ENCODE measurements at regions not wholly inside any gene's neighbourhood (a gene's known extent, or its start where the extent isn't known, plus 50 kb on each side); places are given as distances from the start of the nearest gene placed in this dataset.

GRCh38 chrX:125744914-125745313 lies 421.2 kb downstream of the DCAF12L2 start:
- ATAC-seq (replicated peaks in 1 of 4) = no peak
- POLR2A ChIA-PET = no interaction called here
- Mint-ChIP-seq H3K27me3 (peaks cover 0 to 7% of the 10 kb centered on the region in 2 donors), H3K4me3 (no peak overlapping the region), H3K4me1 (no peaks in the 10 kb centered on the region), H3K27ac (no peak overlapping the region), H3K9me3 (no peaks in the 10 kb centered on the region), H3K36me3 (no peaks in the 10 kb centered on the region)
- Histone ChIP-seq H3K4me3 (ENCODE audit: control insufficient read depth in 1 of 2, extremely low read depth in 1 of 2, low read length in 1 of 2) (no peak overlapping the region), H3K36me3 (ENCODE audit: control insufficient read depth in 2 of 2, extremely low read depth in 1 of 2, insufficient read depth in 1 of 2, low read length in 1 of 2) (no peaks in the 10 kb centered on the region), H3K9me3 (no peaks in the 10 kb centered on the region), H3K27me3 (replicated peaks in 1 of 2; ENCODE audit: control insufficient read depth in 2 of 2, extremely low read depth in 1 of 2, insufficient read depth in 2 of 2, low read length in 1 of 2) (no peaks in the 10 kb centered on the region), H3K27ac (ENCODE audit: low read length) (no peak overlapping the region), H3K4me1 (ENCODE audit: control insufficient read depth in 1 of 2, extremely low read depth in 1 of 2, insufficient read depth in 2 of 2, low read length in 2 of 2) (no peaks in the 10 kb centered on the region)
- CTCF ChIA-PET = no interaction called here
- no CpG with 5 or more reads among the region's 3 CpGs for WGBS (ENCODE audit: insufficient coverage)
- DNase-seq = no peak

DNA sequence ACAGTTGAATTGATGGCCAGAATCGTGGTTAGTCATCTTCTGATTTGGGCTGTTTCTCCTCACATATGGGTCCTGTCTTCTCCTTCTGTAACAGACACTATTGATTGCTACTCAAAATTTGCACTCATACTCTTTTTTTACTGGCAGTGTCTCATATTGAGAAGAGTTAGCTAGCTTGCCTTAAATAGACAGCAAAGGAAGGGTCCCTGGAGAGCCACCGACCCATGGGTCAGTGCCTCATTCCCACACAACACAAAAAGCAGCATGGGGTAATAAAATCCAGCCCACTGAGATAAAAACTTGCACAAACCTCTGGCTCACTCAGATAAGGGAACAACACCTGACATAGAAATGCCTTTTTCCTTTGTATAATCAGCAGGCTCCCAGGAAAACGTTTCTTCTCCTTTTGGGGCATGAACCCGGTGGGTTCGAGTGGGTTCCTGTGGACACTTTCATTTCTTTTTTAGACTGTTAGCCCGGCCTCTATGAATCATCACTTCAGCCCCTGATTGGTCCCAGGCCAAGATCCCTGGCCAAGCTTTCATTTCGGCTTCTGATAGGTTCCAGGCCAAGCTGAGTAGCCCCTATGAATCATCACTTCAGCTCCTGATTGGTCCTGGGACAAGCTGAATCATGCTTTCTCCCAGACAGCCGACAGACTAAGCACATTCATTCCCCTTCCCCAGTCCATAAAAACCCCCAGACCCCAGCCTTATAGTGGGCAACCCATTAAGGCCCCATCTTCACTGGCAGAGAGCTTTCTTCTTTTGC lies 408.1 kb downstream of the DCAF12L2 start:
- DNase-seq (no peak), ATAC-seq (replicated peaks in 1 of 4) (no peak)
- no peaks in the 10 kb centered on the region for H3K27me3 ChIP-seq (replicated peaks in 1 of 2; ENCODE audit: control insufficient read depth in 2 of 2, extremely low read depth in 1 of 2, insufficient read depth in 2 of 2, low read length in 1 of 2)
- H3K4me1 ChIP-seq (ENCODE audit: control insufficient read depth in 1 of 2, extremely low read depth in 1 of 2, insufficient read depth in 2 of 2, low read length in 2 of 2) = no peaks in the 10 kb centered on the region
- 70% methylated on average over 2 of the region's 8 CpGs for WGBS (ENCODE audit: insufficient coverage)
- no peaks in the 10 kb centered on the region for H3K27me3 Mint-ChIP-seq
- CTCF ChIA-PET = no interaction called here
- H3K27ac ChIP-seq (ENCODE audit: low read length) = no peak overlapping the region
- peaks cover 6 to 9% (median 6%) of the 10 kb centered on the region in 3 donors for H3K9me3 Mint-ChIP-seq
- no peak overlapping the region for H3K4me3 Mint-ChIP-seq
- no peaks in the 10 kb centered on the region for H3K36me3 ChIP-seq (ENCODE audit: control insufficient read depth in 2 of 2, extremely low read depth in 1 of 2, insufficient read depth in 1 of 2, low read length in 1 of 2)
- H3K36me3 Mint-ChIP-seq = no peaks in the 10 kb centered on the region
- H3K27ac Mint-ChIP-seq = no peak overlapping the region
- H3K4me3 ChIP-seq (ENCODE audit: control insufficient read depth in 1 of 2, extremely low read depth in 1 of 2, low read length in 1 of 2) = no peak overlapping the region
- no peaks in the 10 kb centered on the region for H3K9me3 ChIP-seq
- H3K4me1 Mint-ChIP-seq = no peaks in the 10 kb centered on the region
- POLR2A ChIA-PET = no interaction called here

DNA sequence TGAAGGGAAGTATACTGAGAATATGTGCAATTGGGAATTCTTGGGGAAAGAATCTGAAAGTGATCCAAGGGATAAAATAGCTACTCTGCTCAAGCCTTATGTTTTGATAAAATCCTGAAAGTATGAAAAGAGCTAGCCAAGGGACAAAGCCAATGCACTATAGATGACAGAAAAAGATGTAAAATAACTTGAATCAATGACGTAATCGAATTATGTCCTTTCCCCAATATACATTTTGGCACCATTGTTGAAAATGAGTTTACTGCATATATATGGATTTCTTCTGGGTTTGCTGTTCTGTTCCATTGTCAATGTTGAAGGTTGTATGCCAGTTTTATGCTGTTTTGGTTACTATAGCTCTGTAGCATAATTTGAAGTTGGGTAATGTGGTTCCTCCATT lies 407.3 kb downstream of the DCAF12L2 start:
- CTCF ChIA-PET = no interaction called here
- H3K36me3 Mint-ChIP-seq = no peaks in the 10 kb centered on the region

DNA sequence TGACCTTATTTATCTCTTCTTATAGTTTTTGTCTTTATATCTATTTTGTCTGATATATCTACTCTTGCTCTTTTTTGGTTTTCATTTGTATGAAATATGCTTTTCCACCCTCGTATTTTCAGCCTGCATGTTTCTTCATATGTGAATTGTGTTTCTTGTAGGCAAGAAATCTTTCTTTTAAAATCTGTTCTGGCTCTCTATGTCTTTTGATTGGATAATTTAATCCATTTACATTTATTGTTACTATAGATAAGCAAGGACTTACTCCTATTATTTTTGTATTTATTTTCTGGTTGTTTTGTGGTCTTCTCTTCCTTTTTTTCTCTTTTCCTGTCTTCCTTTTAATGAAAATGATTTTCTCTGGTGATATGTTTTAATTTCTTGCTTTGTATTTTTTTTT lies 403.1 kb downstream of the DCAF12L2 start:
- no peaks in the 10 kb centered on the region for H3K36me3 ChIP-seq (ENCODE audit: control insufficient read depth in 2 of 2, extremely low read depth in 1 of 2, insufficient read depth in 1 of 2, low read length in 1 of 2)
- WGBS (ENCODE audit: insufficient coverage) = no CpG with 5 or more reads among the region's 1 CpG
- H3K9me3 ChIP-seq = no peaks in the 10 kb centered on the region
- Mint-ChIP-seq H3K27me3 (peaks cover 0 to 2% of the 10 kb centered on the region in 2 donors), H3K9me3 (peaks cover 11 to 24% (median 11%) of the 10 kb centered on the region in 3 donors), H3K4me3 (no peak overlapping the region), H3K27ac (no peak overlapping the region), H3K36me3 (no peaks in the 10 kb centered on the region), H3K4me1 (no peaks in the 10 kb centered on the region)
- CTCF ChIA-PET = no interaction called here
- DNase-seq = no peak
- no peaks in the 10 kb centered on the region for H3K4me1 ChIP-seq (ENCODE audit: control insufficient read depth in 1 of 2, extremely low read depth in 1 of 2, insufficient read depth in 2 of 2, low read length in 2 of 2)
- ATAC-seq (replicated peaks in 1 of 4) = no peak
- POLR2A ChIA-PET = no interaction called here
- no peak overlapping the region for H3K4me3 ChIP-seq (ENCODE audit: control insufficient read depth in 1 of 2, extremely low read depth in 1 of 2, low read length in 1 of 2)
- H3K27me3 ChIP-seq (replicated peaks in 1 of 2; ENCODE audit: control insufficient read depth in 2 of 2, extremely low read depth in 1 of 2, insufficient read depth in 2 of 2, low read length in 1 of 2) = no peaks in the 10 kb centered on the region
- no peak overlapping the region for H3K27ac ChIP-seq (ENCODE audit: low read length)

More for the DNA sequence above, 407.3 kb downstream of the DCAF12L2 start:
- Histone ChIP-seq H3K4me3 (ENCODE audit: control insufficient read depth in 1 of 2, extremely low read depth in 1 of 2, low read length in 1 of 2) (no peak overlapping the region), H3K9me3 (no peaks in the 10 kb centered on the region), H3K27ac (ENCODE audit: low read length) (no peak overlapping the region), H3K36me3 (ENCODE audit: control insufficient read depth in 2 of 2, extremely low read depth in 1 of 2, insufficient read depth in 1 of 2, low read length in 1 of 2) (no peaks in the 10 kb centered on the region), H3K4me1 (ENCODE audit: control insufficient read depth in 1 of 2, extremely low read depth in 1 of 2, insufficient read depth in 2 of 2, low read length in 2 of 2) (no peaks in the 10 kb centered on the region), H3K27me3 (replicated peaks in 1 of 2; ENCODE audit: control insufficient read depth in 2 of 2, extremely low read depth in 1 of 2, insufficient read depth in 2 of 2, low read length in 1 of 2) (no peaks in the 10 kb centered on the region)
- H3K9me3 Mint-ChIP-seq = peaks cover 4 to 16% (median 6%) of the 10 kb centered on the region in 3 donors
- no CpG with 5 or more reads among the region's 2 CpGs for WGBS (ENCODE audit: insufficient coverage)
- H3K27me3 Mint-ChIP-seq = no peaks in the 10 kb centered on the region
- POLR2A ChIA-PET = no interaction called here
- no peak overlapping the region for H3K4me3 Mint-ChIP-seq
- DNase-seq (no peak), ATAC-seq (replicated peaks in 1 of 4) (no peak)
- no peak overlapping the region for H3K27ac Mint-ChIP-seq
- H3K4me1 Mint-ChIP-seq = no peaks in the 10 kb centered on the region

GRCh38 chrX:125765347-125765746 lies 400.7 kb downstream of the DCAF12L2 start:
- no peaks in the 10 kb centered on the region for H3K27me3 ChIP-seq (replicated peaks in 1 of 2; ENCODE audit: control insufficient read depth in 2 of 2, extremely low read depth in 1 of 2, insufficient read depth in 2 of 2, low read length in 1 of 2)
- no peaks in the 10 kb centered on the region for H3K36me3 ChIP-seq (ENCODE audit: control insufficient read depth in 2 of 2, extremely low read depth in 1 of 2, insufficient read depth in 1 of 2, low read length in 1 of 2)
- no peak overlapping the region for H3K4me3 Mint-ChIP-seq
- WGBS (ENCODE audit: insufficient coverage) = 93% methylated on average over 2 of the region's 2 CpGs
- no peak overlapping the region for H3K4me3 ChIP-seq (ENCODE audit: control insufficient read depth in 1 of 2, extremely low read depth in 1 of 2, low read length in 1 of 2)
- no peaks in the 10 kb centered on the region for H3K4me1 ChIP-seq (ENCODE audit: control insufficient read depth in 1 of 2, extremely low read depth in 1 of 2, insufficient read depth in 2 of 2, low read length in 2 of 2)
- H3K27ac Mint-ChIP-seq = no peak overlapping the region
- ChIA-PET CTCF (no interaction called here), POLR2A (no interaction called here)
- no peaks in the 10 kb centered on the region for H3K9me3 ChIP-seq
- no peak overlapping the region for H3K27ac ChIP-seq (ENCODE audit: low read length)
- H3K4me1 Mint-ChIP-seq = no peaks in the 10 kb centered on the region
- no peaks in the 10 kb centered on the region for H3K36me3 Mint-ChIP-seq
- peaks cover 7 to 22% (median 11%) of the 10 kb centered on the region in 3 donors for H3K9me3 Mint-ChIP-seq
- ATAC-seq (replicated peaks in 1 of 4) (no peak), DNase-seq (no peak)
- peaks cover 0 to 4% of the 10 kb centered on the region in 2 donors for H3K27me3 Mint-ChIP-seq

DNA sequence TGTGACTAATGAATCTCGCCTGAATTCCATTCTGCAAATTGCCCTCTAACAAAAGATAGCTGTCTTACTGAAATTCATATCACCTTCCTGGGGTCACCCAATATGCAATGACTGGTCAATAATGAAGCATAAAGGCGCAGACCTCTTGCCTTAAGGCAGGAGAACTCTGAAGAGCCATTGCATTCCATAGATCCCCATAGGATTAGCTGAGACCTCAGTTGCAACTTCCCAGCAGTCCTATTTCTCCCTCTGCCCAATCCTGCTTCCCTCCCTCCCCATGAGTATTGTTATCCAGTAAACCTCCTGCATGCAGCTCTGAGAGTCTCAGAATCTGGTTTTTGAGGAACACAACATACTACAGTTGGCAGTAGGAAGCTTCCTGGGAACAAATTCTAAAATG lies 396.5 kb downstream of the DCAF12L2 start:
- H3K36me3 Mint-ChIP-seq = no peaks in the 10 kb centered on the region
- H3K9me3 ChIP-seq = no peaks in the 10 kb centered on the region
- no peaks in the 10 kb centered on the region for H3K4me1 Mint-ChIP-seq
- no peak overlapping the region for H3K4me3 ChIP-seq (ENCODE audit: control insufficient read depth in 1 of 2, extremely low read depth in 1 of 2, low read length in 1 of 2)
- H3K27me3 ChIP-seq (replicated peaks in 1 of 2; ENCODE audit: control insufficient read depth in 2 of 2, extremely low read depth in 1 of 2, insufficient read depth in 2 of 2, low read length in 1 of 2) = no peaks in the 10 kb centered on the region
- H3K4me3 Mint-ChIP-seq = no peak overlapping the region
- no peak for DNase-seq
- POLR2A ChIA-PET = no interaction called here
- peaks cover 0 to 9% of the 10 kb centered on the region in 2 donors for H3K27me3 Mint-ChIP-seq
- no peaks in the 10 kb centered on the region for H3K4me1 ChIP-seq (ENCODE audit: control insufficient read depth in 1 of 2, extremely low read depth in 1 of 2, insufficient read depth in 2 of 2, low read length in 2 of 2)
- CTCF ChIA-PET = no interaction called here
- no peak overlapping the region for H3K27ac ChIP-seq (ENCODE audit: low read length)
- H3K9me3 Mint-ChIP-seq = peaks cover under 1 to 7% (median 2%) of the 10 kb centered on the region in 3 donors
- H3K36me3 ChIP-seq (ENCODE audit: control insufficient read depth in 2 of 2, extremely low read depth in 1 of 2, insufficient read depth in 1 of 2, low read length in 1 of 2) = no peaks in the 10 kb centered on the region
- WGBS (ENCODE audit: insufficient coverage) = no CpG with 5 or more reads among the region's 2 CpGs
- no peak overlapping the region for H3K27ac Mint-ChIP-seq
- ATAC-seq (replicated peaks in 1 of 4) = no peak

DNA sequence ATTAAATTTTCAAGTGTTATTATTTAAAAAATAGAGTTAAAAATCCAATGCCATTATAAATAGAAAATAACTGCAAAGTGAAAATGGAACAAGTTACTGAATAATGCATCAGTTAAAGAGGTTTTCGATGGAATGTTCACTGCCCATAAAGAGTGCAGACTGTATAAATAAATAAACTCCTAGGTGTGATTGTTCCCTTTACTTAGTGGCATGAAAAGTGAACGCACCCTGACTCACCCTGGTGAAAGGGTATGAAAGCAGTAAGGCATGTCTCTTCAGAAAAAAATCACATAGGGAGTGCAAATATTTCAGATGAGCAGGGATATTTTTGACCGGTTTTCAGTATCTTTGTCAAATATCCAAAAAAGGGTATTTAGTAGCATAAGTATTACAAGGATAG lies 387.8 kb downstream of the DCAF12L2 start:
- Mint-ChIP-seq H3K4me1 (no peaks in the 10 kb centered on the region), H3K36me3 (no peaks in the 10 kb centered on the region), H3K27ac (no peak overlapping the region), H3K9me3 (no peaks in the 10 kb centered on the region), H3K27me3 (peaks cover 0 to 15% of the 10 kb centered on the region in 2 donors), H3K4me3 (no peak overlapping the region)
- ATAC-seq (replicated peaks in 1 of 4) = no peak
- Histone ChIP-seq H3K4me1 (ENCODE audit: control insufficient read depth in 1 of 2, extremely low read depth in 1 of 2, insufficient read depth in 2 of 2, low read length in 2 of 2) (no peaks in the 10 kb centered on the region), H3K9me3 (no peaks in the 10 kb centered on the region), H3K27me3 (replicated peaks in 1 of 2; ENCODE audit: control insufficient read depth in 2 of 2, extremely low read depth in 1 of 2, insufficient read depth in 2 of 2, low read length in 1 of 2) (no peaks in the 10 kb centered on the region), H3K4me3 (ENCODE audit: control insufficient read depth in 1 of 2, extremely low read depth in 1 of 2, low read length in 1 of 2) (no peak overlapping the region), H3K27ac (ENCODE audit: low read length) (no peak overlapping the region), H3K36me3 (ENCODE audit: control insufficient read depth in 2 of 2, extremely low read depth in 1 of 2, insufficient read depth in 1 of 2, low read length in 1 of 2) (no peaks in the 10 kb centered on the region)
- WGBS (ENCODE audit: insufficient coverage) = no CpG with 5 or more reads among the region's 3 CpGs
- ChIA-PET CTCF (no interaction called here), POLR2A (interaction anchor here in 1 of 2 donors (0.8 kb wide), 1 partner anchor 50 kb away, joined by 3 read pairs; no protein-coding TSS in a partner anchor)
- DNase-seq = no peak
